Tibial artery (tissue), 4 donors: ENCODE measurements at regions not wholly inside any gene's neighbourhood (a gene's known extent, or its start where the extent isn't known, plus 50 kb on each side); places are given as distances from the start of the nearest gene placed in this dataset.

Source experiments
- DNase-seq, 2 donors: peaks; one replicate each; pipeline ENCODE4 v3.0.0-alpha.2; 2019
- H3K27ac ChIP-seq, 2 donors: fragments of 200-600 bp; sonication (generic) in 1 of 2; 1 replicate in 1 of 2; 2 replicates in 1 of 2; pipeline ENCODE4 v1.5.1; 2018 to 2019; ENCODE audit warnings: mild to moderate bottlenecking in 1 of 2
- H3K27me3 ChIP-seq, 2 donors: fragments of 200-600 bp; sonication (generic) in 1 of 2; one replicate each; pipeline versions ENCODE4 v1.5.1 to v1.6.0; 2016 to 2019
- H3K36me3 ChIP-seq, 3 donors: fragments of 200-600 bp; sonication (generic) in 2 of 3; one replicate each; pipeline ENCODE4 v1.5.1; 2016 to 2019; ENCODE audit warnings: mild to moderate bottlenecking in 2 of 3
- H3K4me1 ChIP-seq, 4 donors: fragments of 200-600 bp; sonication (generic) in 2 of 4; 1 replicate in 3 of 4; 2 replicates in 1 of 4; pipeline ENCODE4 v1.5.1; 2016 to 2019
- H3K4me3 ChIP-seq, 2 donors: fragments of 200-600 bp; sonication (generic) in 1 of 2; 1 replicate in 1 of 2; 2 replicates in 1 of 2; pipeline ENCODE4 v1.5.1; 2018 to 2019; ENCODE audit warnings: mild to moderate bottlenecking in 2 of 2
- H3K9me3 ChIP-seq, 3 donors: fragments of 200-600 bp; sonication (generic) in 1 of 3; one replicate each; pipeline ENCODE4 v1.5.1; 2016 to 2019
- CTCF ChIP-seq, 2 experiments: fragments of 200-600 bp in 1 of 2; fragments of 450-650 bp in 1 of 2; IDR thresholded peaks; one replicate each; pipeline ENCODE4 v1.5.1; 2017 to 2019; ENCODE audit warnings: antibody characterized with exemption in 2 of 2, mild to moderate bottlenecking in 1 of 2, moderate library complexity in 1 of 2
- intact Hi-C: fragments of 100-400 bp; cut with DNase I; formaldehyde crosslinking; loops from one replicate; pipeline ENCODE4 v1.15.0; 2023; ENCODE audit warnings: low total_unique reads

- H3K4me3 ChIP-seq, result no peak overlapping the region
- no peak for TF ChIP-seq CTCF (IDR thresholded peaks at IDR 0.05)
- DNase-seq, result no peak
- no peak overlapping the region for H3K27ac ChIP-seq
- no peaks in the 10 kb centered on the region for H3K27me3 ChIP-seq
- no peaks in the 10 kb centered on the region for H3K36me3 ChIP-seq
- peaks cover 0 to 23% (median 2%) of the 10 kb centered on the region in 4 donors for H3K4me1 ChIP-seq
- no peaks in the 10 kb centered on the region for H3K9me3 ChIP-seq
- intact Hi-C loops, result no loop called here
These were observed 157.5 kb downstream of the SCP2D1 start for GRCh38 chr20:18971121-18971520.

GRCh38 chr20:18971574-18971973 is 158.0 kb downstream of the SCP2D1 start:
- no peaks in the 10 kb centered on the region for H3K27me3 ChIP-seq
- intact Hi-C loops, result no loop called here

DNA sequence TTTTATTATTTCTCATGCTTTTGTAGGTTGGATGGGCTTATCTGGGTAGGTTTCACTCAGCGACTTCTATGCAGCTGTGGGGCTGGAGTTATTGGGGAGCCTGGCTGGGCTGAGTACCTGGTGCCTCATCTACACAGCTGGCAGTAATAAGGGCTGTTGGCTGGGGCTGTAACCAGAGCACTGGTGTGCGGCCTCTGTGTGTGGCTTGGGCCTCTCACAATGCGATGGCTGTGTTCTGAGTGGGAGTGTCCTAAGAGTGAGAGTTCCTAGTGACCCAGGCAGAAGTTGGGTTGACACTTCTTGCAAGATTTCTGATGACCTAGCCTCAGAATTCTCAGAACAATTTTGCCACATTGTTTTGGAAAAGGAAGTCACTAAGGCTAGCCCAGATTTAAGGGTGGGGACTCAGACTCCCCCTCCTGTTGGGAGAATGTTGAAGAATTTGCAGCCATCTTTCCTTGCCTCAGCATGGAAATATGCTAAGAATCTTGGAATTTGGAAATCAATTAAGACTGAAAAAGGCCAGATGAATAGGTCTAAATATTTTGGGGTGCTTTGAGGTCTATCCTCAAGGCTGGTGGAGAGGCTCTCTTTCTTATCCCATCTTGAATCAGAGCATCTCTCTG is 158.8 kb downstream of the SCP2D1 start:
- Histone ChIP-seq H3K27me3 (no peaks in the 10 kb centered on the region), H3K4me3 (no peak overlapping the region), H3K4me1 (peaks cover 0 to 23% (median 2%) of the 10 kb centered on the region in 4 donors), H3K27ac (peak overlapping the region in 1 of 2 donors; percentile 62), H3K36me3 (no peaks in the 10 kb centered on the region), H3K9me3 (no peaks in the 10 kb centered on the region)
- DNase-seq, result no peak
- TF ChIP-seq CTCF (IDR thresholded peaks at IDR 0.05), result no peak
- intact Hi-C loops, result no loop called here

More at GRCh38 chr20:18971574-18971973, 158.0 kb downstream of the SCP2D1 start:
- H3K36me3 ChIP-seq, result no peaks in the 10 kb centered on the region
- TF ChIP-seq CTCF (IDR thresholded peaks at IDR 0.05), result no peak
- H3K4me3 ChIP-seq, result no peak overlapping the region
- H3K4me1 ChIP-seq, result peaks cover 0 to 23% (median 2%) of the 10 kb centered on the region in 4 donors
- no peak for DNase-seq
- H3K9me3 ChIP-seq, result no peaks in the 10 kb centered on the region
- no peak overlapping the region for H3K27ac ChIP-seq

DNA sequence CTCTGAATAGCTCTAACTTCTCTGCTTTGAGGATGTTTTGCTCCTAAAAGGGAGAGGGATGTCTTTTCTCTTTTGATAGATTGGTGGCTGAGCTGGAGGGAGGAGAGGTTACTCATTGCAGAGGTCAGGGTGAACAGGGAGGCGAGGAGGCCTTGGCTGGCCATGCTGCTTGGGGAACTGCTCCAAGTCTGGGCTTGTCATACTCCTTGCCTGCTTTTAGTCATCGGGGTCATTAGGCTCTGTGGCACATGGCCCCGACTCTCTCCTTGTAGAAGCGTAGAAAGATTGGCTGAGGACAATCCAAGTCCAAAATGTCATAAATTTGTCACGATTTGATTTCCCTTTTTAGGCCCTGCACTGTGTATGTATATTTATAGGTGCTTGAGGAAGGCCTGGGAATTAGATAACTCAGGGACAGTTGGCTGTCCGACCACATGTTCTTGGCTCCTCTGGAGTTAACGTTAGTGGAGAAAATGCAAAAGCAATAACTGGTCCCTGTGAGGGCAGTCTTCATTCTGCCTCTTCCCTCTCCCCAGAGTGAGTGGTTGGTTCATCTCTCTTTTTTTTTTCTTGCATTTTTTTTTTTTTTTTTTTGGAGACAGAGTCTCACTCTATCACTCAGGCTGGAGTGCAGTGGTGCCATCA is 160.1 kb downstream of the SCP2D1 start:
- Histone ChIP-seq H3K4me1 (peaks cover 0 to 23% (median 2%) of the 10 kb centered on the region in 4 donors), H3K27me3 (no peaks in the 10 kb centered on the region), H3K9me3 (no peaks in the 10 kb centered on the region), H3K27ac (peak overlapping the region in 1 of 2 donors; percentile 62), H3K4me3 (no peak overlapping the region), H3K36me3 (no peaks in the 10 kb centered on the region)
- peak; percentile 87 to 91 for DNase-seq
- no peak for TF ChIP-seq CTCF (IDR thresholded peaks at IDR 0.05)
- intact Hi-C loops, result no loop called here

- Histone ChIP-seq H3K4me3 (no peak overlapping the region), H3K9me3 (no peaks in the 10 kb centered on the region), H3K4me1 (peaks cover 0 to 23% (median 2%) of the 10 kb centered on the region in 4 donors), H3K36me3 (no peaks in the 10 kb centered on the region), H3K27ac (no peak overlapping the region), H3K27me3 (no peaks in the 10 kb centered on the region)
- no peak for TF ChIP-seq CTCF (IDR thresholded peaks at IDR 0.05)
- no peak for DNase-seq
- intact Hi-C loops, result no loop called here
These were observed 161.1 kb downstream of the SCP2D1 start for GRCh38 chr20:18974660-18975059.
